ENCODE measurements at regions not wholly inside any gene's neighbourhood (a gene's known extent, or its start where the extent isn't known, plus 50 kb on each side); places are given as distances from the start of the nearest gene placed in this dataset.

DNA sequence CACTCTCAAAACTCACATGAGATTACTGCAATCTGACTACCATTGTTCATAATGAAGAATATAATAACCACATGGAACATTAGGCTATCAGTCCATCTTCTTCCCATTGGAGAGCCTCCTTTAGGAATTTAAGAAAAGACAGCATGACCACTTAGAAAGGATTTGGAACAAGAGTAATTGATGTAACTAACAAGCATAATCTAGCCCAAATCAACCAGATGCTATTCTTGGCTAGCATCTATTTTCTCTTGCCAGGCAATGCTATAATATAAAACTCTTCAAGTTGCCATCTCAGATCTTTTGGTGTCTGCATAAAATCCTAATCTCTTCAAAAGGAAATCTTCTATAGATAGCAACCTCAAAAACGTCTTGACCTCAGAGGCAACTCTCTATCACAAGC is 152.0 kb upstream of the REG3G start:
- DNase-seq: no peak

DNA sequence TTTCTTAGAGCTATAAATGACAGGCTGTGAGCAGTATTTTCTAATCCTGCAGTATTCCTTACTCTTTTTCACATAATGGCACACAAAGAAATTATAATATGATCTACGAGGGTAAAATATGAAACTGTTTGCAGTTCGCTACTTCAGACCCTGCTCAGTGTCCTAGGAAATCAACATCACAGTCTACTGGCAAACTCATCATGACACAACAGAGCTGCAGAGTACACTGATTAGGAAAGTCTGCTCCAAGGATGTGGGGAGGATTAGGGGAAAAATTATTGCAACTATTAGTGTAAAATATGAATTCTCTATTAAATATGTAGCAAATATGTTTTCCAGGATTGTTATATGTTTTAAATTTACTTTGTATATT is 149.2 kb upstream of the REG3G start:
- DNase-seq: no peak

DNA sequence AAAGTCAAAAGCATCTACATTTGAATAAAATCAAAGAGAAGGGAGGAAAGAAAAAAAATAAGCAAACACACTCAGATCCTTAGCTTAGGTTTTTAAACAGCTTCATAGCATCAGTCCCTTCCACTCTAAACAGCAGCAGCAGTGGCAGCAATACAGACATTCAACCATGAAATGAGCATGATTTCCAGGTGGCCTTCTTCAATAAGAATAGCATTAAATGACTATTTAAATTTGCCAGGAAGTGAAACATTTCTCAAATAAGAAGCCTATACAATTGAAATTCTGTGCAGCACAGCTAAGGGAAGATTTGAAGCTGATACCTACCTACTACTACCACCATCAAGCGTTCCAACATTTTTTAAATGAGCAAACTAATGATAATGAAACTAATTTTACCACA is 138.1 kb upstream of the REG3G start:
- DNase-seq: no peak

DNA sequence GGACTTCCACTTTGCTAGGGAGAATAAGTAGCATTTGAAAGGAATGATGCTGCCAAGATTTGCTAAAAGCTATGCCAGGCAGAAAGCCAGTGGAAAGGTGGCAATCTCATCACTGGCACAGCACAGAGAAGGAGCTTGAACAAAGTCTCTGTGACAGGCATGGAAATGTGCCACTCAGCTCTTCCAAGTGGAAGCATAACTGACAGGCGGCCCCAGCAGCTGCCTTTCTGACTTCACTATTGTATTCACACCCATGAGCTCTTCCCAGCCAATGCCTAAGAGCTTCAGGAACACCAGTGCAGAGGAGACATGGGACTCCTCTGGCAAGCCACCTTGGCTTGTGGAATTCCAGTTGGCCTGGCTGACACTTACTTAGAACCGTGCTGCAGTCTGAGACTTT is 134.6 kb upstream of the REG3G start:
- no peak for DNase-seq

DNA sequence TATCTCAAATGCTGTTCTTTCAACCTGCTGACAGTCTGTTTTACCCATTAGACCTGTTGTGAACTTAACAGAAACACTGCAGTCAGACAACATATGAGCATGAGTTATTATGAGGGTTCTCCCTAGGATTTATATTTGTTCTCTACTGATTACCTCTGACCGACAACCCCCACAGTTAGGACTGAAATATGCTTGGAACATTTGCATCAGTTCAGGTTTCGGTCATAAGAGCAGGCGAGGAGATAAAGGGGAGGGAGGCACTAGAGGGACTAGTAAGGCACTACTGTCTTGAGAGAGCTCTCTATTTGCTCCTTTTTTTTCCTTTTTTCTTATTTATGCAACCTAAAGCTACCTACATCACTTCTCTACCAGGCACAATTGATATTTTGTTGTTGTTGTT is 133.2 kb upstream of the REG3G start:
- no peak for DNase-seq

DNA sequence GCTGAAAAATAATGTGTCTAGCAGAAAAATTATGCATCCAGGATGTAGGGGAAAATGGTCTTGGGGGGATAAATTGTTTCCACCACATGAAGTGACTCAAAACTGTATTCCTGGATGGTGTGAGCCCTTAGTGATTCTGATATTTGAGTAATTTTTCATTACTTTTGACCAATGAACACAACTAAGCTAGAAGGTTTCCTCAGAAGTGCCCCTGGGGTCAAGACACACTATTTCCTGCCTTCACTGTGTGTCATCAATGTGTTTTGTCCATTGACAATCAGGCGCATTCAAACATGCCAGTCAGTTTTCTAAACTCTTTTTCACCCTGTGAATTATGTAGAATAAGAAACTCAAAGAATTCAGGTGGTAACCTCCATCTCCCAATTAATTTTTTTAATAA is 130.5 kb upstream of the REG3G start:
- DNase-seq: no peak

DNA sequence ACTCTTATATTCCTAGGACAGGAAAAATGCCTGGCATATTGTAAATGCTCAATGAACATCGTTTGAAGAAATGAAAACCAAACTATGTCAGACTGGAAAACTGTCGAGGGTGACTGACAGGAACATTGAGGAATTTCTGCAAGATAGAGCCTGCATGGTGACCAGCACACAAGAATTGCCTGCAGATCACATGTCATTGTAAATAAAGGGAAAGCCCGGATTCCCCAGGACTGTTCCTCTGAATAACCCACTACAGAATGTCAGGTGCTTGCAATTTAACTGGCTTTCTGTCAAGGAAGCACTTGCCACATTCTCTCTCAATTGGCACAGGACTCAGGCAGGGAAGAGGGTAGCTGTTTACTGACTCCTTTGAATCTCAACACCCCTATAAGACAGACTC is 129.0 kb upstream of the REG3G start:
- no peak for DNase-seq

DNA sequence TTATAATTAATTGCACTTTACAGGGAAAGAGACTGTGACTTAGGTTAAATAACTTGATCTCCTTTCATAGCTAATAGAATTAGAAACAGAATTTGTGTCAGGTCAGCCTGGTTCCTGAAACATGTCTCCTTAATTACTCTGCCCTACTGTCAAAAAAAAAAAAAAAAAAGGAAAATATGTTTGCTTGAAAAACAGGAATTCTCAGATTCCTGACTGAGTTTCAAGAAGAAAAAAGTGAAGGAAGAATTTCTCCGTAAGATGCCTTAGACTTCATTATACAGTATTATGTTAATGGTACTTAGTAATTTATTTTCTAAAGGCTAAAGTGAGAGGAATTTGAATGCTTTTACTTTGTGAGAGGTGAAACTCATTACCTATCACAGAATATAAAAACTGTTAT is 118.4 kb upstream of the REG3G start:
- DNase-seq: no peak

DNA sequence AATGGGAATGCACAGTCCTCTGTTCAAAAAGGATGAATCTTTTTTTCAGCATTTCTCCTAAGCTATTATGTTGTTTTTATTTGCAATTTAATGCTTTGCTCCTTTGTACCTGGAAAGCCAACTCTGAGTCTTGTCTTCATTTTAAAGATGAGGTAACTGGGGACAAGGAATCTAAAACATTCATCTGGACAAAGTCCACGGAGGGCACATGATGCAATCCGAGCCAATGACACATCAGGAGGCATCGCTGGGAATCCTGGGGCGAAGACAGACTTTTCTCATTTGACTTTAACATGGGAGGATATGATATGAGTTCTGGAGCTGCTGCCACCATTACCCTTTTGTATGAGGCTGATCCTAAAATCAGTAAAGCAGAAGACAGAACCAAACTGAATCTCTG is 116.5 kb upstream of the REG3G start:
- DNase-seq: no peak

DNA sequence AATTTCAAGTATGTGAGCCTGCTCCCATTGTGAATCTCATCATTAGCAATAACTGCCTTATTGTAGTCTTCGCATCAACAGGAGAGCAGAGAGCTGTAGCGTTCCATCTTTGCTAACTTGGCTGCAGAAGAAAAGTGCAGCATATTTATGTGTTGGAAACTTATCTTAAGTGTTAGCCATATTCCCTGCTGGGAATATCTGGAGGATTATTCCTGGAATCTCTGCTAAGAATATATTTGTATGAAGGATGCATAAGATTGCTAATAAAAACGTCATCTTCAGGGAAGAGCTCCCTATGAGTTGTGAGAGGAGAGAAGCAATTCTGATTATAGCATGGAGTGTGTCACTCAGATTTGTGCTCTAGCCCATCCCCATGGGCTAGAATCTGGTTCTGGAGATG is 115.1 kb upstream of the REG3G start:
- no peak for DNase-seq

DNA sequence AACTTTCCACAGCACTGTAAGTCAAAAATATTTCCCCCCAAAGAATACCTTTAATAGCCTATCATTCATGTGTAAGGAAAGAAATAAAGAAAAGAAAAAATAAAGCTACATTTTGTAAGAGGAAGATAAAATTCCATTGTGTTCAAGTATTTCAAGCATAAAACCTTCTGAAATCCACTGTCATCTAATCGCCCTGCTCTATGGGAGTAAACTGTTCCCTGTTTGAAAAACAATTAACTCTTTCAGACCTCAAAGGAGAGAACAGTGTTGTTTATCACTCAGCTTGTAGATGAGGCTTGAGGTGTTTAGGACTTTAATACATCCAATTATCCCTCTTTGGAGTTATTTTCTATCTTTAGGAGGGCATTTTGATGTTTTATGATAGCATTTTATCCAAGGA is 112.2 kb upstream of the REG3G start:
- no peak for DNase-seq

DNA sequence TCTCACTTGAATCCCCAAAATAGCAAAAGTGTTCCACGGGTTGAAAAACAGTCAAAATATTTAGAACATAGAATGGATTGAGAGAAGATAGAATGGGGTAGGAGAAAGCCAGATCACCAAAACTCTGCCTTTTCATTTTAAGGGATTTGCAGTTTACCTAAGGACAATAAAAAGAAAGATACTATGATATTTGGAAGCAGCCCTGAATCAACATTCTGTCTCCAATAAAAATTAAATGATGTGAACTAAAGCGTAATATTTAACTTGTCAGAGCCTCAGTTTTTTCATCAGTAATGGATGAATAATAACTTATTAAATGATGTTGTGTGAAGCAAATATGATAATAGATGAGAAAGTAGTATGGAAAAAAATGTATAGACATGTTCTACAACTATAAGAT is 100.2 kb upstream of the REG3G start:
- DNase-seq: no peak

DNA sequence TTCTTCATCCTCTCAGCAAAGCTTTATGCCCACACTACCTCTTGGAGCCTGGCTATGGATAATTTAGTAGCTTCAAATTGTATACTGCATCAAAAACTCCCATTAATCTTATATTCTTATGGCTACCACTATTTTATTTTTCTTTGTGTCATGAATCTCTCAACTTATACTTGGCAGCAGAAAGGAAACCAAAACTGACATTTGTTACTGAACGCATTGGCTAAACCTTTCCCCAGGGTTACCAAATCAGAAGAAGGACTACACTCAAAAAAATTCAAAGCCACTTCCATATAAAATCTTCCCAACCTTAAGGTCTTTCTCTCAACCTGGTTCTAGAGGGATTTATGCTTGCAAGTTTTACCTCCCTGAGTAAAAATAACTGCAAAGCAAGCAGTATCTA is 97.0 kb upstream of the REG3G start:
- no peak for DNase-seq

DNA sequence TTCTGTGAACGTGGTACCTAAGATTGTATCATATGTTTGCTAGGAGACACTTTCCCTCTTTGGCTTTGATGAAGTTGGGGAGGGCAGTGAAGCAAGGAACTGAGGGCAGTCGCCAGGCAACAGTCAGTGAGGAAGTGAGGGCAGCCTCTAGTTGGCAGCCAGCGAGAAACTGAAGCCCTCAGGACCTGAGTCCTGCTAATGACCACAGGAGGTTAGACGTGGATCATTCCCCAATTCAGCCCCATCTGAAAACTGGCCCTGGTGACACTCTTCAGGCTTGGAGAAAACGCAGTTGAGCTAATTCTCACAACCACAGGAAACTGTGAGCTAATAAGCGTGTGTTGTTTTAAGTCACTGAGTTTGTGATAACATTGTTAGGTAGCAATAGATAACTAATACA is 84.5 kb upstream of the REG3G start:
- DNase-seq: no peak

DNA sequence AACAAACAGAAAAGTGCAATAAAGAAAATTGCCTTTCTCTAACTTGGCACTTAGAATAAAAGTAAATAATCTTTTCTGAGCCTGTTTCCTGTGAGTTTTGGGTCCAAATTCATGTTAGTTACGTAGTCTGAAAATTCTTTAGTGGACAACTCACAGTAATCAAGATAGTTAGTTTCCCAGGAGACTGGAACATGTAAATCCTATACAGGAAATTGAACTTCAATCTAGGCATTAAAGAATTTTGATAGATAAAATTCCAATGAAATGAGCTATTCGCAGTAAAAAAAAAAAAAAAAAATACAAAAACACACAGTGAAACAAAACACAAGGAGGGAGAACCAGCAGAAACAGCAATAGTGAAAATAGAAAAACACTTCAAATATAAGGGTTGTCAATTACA is 83.8 kb upstream of the REG3G start:
- no peak for DNase-seq

DNA sequence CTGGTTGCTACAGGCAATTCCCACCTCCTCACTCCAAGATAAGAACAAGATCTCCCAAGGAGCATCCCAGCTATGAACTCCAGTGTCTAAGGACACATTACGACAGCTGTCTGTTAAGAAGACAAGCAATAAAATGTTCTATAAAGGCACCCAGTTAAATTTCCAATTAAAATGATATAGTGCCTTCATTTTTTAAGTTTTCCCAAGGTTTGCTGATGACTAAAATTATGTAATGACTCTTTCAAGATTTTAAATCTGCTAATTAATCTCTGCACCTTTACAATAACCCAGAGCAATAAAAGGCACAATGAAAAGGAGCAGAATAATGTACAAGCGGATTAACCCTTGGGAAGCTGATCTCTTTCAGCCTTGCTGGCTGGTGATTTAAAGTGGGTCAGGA is 61.6 kb upstream of the REG3G start:
- DNase-seq: no peak

DNA sequence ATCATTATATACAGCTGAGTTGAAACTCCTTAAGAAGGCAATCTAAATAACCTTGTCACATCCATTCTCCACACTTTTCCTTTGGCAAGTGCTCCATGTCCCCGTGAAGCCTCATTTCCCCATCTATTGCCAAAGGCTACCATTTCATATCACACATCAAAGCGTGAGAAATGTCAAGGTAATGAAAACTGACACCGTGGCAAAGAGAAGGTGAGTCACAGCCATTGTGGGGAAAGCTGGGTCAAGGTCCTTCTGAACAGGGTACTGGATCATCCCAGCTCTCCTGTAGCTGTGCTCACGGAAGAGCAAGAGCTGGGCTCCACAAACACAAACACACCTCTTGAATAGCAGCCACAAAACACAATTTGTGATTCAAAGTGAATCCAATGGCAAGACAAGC is 58.2 kb upstream of the REG3G start:
- no peak for DNase-seq

DNA sequence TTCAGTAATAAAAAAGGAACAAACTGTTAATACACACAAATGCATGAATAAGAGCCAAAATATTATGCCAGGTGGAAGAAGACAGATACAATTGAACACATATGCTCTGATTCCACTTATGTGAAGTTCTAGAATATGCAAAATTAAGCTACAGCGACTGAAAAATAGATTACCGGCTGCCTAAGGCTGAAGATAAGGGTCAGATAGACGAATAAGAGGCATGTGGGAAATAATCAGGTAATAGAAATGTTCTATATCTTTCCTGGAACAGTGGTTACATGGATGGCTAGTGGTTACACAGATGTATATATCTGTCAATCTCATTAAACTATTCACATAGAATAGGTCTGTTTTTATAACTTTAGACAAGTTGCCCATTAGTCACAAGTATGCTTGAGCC is 51.9 kb upstream of the REG3G start:
- DNase-seq: no peak

All from NCI-H1417 (cell line).